Kidney (tissue), 13 donors: ENCODE measurements at regions not wholly inside any gene's neighbourhood (a gene's known extent, or its start where the extent isn't known, plus 50 kb on each side); places are given as distances from the start of the nearest gene placed in this dataset.

ENCODE experiments used
- DNase-seq, 5 donors: peaks; one replicate each; pipeline ENCODE4 v3.0.0-alpha.2; 2013 to 2020
- FAIRE-seq: peaks from 2 replicates; lab custom pipeline; 2012; peaks lifted over from hg19 to GRCh38; lab: Jason Lieb, UNC
- H3K27ac ChIP-seq, 2 donors: one replicate each; pipeline ENCODE4 v1.7.0; 2013; ENCODE audit warnings: low read depth in 2 of 2, low read length in 2 of 2, inconsistent platforms in 1 of 2
- H3K27me3 ChIP-seq: one replicate; pipeline ENCODE4 v1.7.1; 2013; ENCODE audit warnings: low read length, inconsistent platforms; ENCODE audit not compliant: control insufficient read depth, insufficient read depth
- H3K36me3 ChIP-seq, 3 donors: one replicate each; pipeline versions ENCODE4 v1.7.0 to v1.7.1; 2013; ENCODE audit warnings: low read length in 3 of 3, control low read depth in 1 of 3, inconsistent platforms in 1 of 3; ENCODE audit not compliant: insufficient read depth in 3 of 3, control insufficient read depth in 2 of 3
- H3K4me1 ChIP-seq, 3 donors: one replicate each; pipeline versions ENCODE4 v1.7.0 to v1.7.1; 2013; ENCODE audit warnings: low read length in 3 of 3, inconsistent platforms in 1 of 3, low read depth in 1 of 3; ENCODE audit not compliant: control insufficient read depth in 2 of 3, insufficient read depth in 2 of 3
- H3K4me3 ChIP-seq, 3 donors: one replicate each; pipeline versions ENCODE4 v1.7.0 to v1.8.1; 2013; ENCODE audit warnings: low read length in 3 of 3, control low read depth in 1 of 3, inconsistent platforms in 1 of 3
- H3K9ac ChIP-seq, 3 donors: one replicate each; pipeline versions ENCODE4 v1.7.0 to v1.7.1; 2013; ENCODE audit warnings: low read length in 3 of 3, control low read depth in 1 of 3, inconsistent platforms in 1 of 3
- H3K9me3 ChIP-seq, 3 donors: one replicate each; pipeline versions ENCODE4 v1.7.0 to v1.7.1; 2013; ENCODE audit warnings: low read length in 3 of 3, control low read depth in 1 of 3, inconsistent platforms in 1 of 3; ENCODE audit not compliant: control insufficient read depth in 2 of 3, insufficient read depth in 1 of 3
- intact Hi-C: fragments of 100-400 bp; cut with DNase I; formaldehyde crosslinking; loops from one replicate; pipeline ENCODE4 v1.11.1; 2022
- TF ChIP-seq, protein P1 (sequence below): IDR thresholded peaks from 3 replicates; pipeline ENCODE4 v1.5.1; 2012; ENCODE audit warnings: mild to moderate bottlenecking, moderate library complexity, borderline replicate concordance; ENCODE audit not compliant: insufficient read depth; ENCODE audit errors: extremely low read depth
- donor health status: control.
- donor health status: control.
- donor health status: control.
- donor health status: control.
- donor health status: control.
- donor health status: DM: yes; HTN: yes; CAD: no.
- donor health status: Normal renal cell carcinoma (clear cell type).

DNA sequence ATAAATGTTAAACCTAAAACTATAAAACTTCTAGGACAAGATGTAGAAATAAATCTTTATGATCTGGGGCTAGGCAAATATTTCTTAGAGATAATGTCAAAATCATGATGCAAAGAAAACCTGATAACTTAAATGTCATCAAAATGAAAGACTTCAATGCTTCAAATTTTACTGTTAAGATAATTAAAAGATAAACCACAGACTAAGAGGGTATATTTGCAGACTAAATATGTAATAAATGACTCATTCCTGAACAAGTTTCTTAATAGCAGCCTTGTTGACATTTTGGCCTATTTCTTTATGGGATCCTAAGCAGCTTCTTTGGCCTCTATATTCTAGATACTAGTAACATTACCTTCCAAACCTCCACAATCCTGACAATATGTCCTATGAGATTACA is 2878.3 kb upstream of the PCDH20 start:
- Histone ChIP-seq H3K9ac (no peak overlapping the region), H3K4me3 (no peak overlapping the region), H3K9me3 (no peaks in the 10 kb centered on the region), H3K4me1 (no peaks in the 10 kb centered on the region), H3K27me3 (no peaks in the 10 kb centered on the region), H3K36me3 (no peaks in the 10 kb centered on the region), H3K27ac (no peak overlapping the region)
- DNase-seq = no peak
- TF ChIP-seq, protein P1, sequence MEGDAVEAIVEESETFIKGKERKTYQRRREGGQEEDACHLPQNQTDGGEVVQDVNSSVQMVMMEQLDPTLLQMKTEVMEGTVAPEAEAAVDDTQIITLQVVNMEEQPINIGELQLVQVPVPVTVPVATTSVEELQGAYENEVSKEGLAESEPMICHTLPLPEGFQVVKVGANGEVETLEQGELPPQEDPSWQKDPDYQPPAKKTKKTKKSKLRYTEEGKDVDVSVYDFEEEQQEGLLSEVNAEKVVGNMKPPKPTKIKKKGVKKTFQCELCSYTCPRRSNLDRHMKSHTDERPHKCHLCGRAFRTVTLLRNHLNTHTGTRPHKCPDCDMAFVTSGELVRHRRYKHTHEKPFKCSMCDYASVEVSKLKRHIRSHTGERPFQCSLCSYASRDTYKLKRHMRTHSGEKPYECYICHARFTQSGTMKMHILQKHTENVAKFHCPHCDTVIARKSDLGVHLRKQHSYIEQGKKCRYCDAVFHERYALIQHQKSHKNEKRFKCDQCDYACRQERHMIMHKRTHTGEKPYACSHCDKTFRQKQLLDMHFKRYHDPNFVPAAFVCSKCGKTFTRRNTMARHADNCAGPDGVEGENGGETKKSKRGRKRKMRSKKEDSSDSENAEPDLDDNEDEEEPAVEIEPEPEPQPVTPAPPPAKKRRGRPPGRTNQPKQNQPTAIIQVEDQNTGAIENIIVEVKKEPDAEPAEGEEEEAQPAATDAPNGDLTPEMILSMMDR = no peak
- intact Hi-C loops = no loop called here
- no peak for FAIRE-seq

- no peaks in the 10 kb centered on the region for H3K9me3 ChIP-seq
- intact Hi-C loops = no loop called here
- no peaks in the 10 kb centered on the region for H3K27me3 ChIP-seq
- no peak overlapping the region for H3K4me3 ChIP-seq
- H3K9ac ChIP-seq = no peak overlapping the region
- H3K36me3 ChIP-seq = no peaks in the 10 kb centered on the region
- DNase-seq (no peak), FAIRE-seq (no peak)
- no peak overlapping the region for H3K27ac ChIP-seq
- no peaks in the 10 kb centered on the region for H3K4me1 ChIP-seq
- TF ChIP-seq, protein P1 = no peak
Observed at GRCh38 chr13:64289702-64290101, 2874.1 kb upstream of the PCDH20 start.

GRCh38 chr13:64283926-64284325 is 2868.3 kb upstream of the PCDH20 start:
- TF ChIP-seq, protein P1 = no peak
- no peaks in the 10 kb centered on the region for H3K4me1 ChIP-seq
- no peak overlapping the region for H3K9ac ChIP-seq
- no peaks in the 10 kb centered on the region for H3K9me3 ChIP-seq
- intact Hi-C loops = no loop called here
- no peak overlapping the region for H3K27ac ChIP-seq
- no peak overlapping the region for H3K4me3 ChIP-seq
- H3K36me3 ChIP-seq = no peaks in the 10 kb centered on the region
- H3K27me3 ChIP-seq = no peaks in the 10 kb centered on the region
- DNase-seq (no peak), FAIRE-seq (no peak)

GRCh38 chr13:64278493-64278892 is 2862.8 kb upstream of the PCDH20 start:
- TF ChIP-seq, protein P1 = no peak
- no peak overlapping the region for H3K27ac ChIP-seq
- no peaks in the 10 kb centered on the region for H3K36me3 ChIP-seq
- H3K9me3 ChIP-seq = no peaks in the 10 kb centered on the region
- no peak overlapping the region for H3K9ac ChIP-seq
- FAIRE-seq (no peak), DNase-seq (no peak)
- H3K27me3 ChIP-seq = no peaks in the 10 kb centered on the region
- intact Hi-C loops = no loop called here
- H3K4me1 ChIP-seq = no peaks in the 10 kb centered on the region
- H3K4me3 ChIP-seq = no peak overlapping the region
